A673 (cell line): ENCODE measurements at regions not wholly inside any gene's neighbourhood (a gene's known extent, or its start where the extent isn't known, plus 50 kb on each side); places are given as distances from the start of the nearest gene placed in this dataset.

Experiments used
- CTCF ChIP-seq: fragments of 300-800, 200-600 bp; sonication (generic); conservative IDR thresholded peaks from 2 replicates; pipeline ENCODE4 v1.5.1; 2017; ENCODE audit warnings: low read depth, mild to moderate bottlenecking, antibody characterized with exemption, low read length, moderate library complexity, mixed read lengths
- EZH2 ChIP-seq: fragments of 200-600 bp; sonication (generic); IDR thresholded peaks from 2 replicates; pipeline ENCODE4 v1.6.1; 2017; ENCODE audit warnings: borderline replicate concordance, low read depth, mild to moderate bottlenecking, mixed read lengths, antibody characterized with exemption, low read length; ENCODE audit not compliant: poor library complexity, severe bottlenecking

- TF ChIP-seq CTCF, result no peak
- TF ChIP-seq EZH2, result no peak
Observed at GRCh38 chr7:84939888-84940287, 247.0 kb downstream of the SEMA3D start.
